Right kidney (tissue), 1 donor: ENCODE measurements at regions not wholly inside any gene's neighbourhood (a gene's known extent, or its start where the extent isn't known, plus 50 kb on each side); places are given as distances from the start of the nearest gene placed in this dataset.

Experiments used
- DNase-seq: peaks from one replicate; pipeline ENCODE4 v3.0.0-alpha.2; 2016

DNA sequence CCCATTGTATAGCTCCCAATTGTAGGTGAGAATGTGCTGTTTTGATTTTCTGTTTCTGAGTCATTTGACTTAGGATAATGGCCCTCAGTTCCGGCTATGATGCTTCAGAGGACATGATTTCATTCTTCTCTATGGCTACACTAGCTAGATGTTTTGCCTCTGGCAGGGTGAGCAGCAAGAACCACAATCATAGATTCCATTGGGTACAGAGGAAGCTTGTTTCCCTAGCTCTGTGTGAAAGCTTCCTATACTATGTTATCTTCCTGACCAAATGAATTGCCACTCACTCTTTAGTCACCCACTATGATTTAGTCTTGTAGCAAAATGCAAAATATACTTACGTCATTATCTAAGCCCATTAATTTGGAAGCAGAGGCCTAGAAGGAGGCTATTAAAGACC, 616.3 kb downstream of the PLA2G4A start:
- no peak for DNase-seq

- no peak for DNase-seq
Observed at GRCh38 chr1:187451238-187451637, 622.5 kb downstream of the PLA2G4A start.

DNA sequence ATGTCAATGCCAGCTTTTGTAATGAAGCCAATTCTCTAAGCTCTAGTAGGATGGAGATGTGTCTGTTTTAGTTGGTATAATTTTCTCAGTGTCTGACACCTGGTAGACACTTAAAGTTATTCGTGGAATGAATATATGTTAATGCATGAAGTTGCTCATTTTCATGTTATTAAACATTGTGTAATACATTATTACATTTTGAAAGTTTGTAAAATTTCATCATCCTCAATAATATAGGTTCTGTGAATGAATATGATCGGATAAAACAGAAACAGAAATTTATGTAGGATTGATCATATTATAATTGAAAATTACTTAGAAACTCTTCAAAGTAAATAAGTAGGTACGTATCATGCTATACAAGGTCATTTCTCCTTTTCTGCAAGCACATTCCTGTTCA, 625.3 kb downstream of the PLA2G4A start:
- DNase-seq, result no peak

DNA sequence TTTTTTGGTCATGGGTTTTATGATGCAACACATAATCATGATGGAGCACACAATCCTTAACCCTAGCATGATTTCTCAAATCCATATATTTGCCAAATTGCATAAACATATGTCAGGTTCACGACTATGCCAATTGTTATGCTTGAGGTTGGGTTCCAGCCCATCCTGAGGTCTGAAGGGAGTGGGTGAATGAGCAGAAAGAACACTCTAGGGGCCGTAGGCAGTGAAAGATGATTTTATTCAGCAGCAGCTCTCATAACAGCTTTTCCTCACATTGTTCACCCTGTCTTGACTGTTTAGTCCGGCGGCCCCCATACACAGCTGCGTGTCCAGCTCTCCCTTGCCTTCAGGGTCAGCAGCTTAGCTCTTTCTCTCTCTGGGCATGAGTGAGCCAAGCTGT, 627.7 kb downstream of the PLA2G4A start:
- no peak for DNase-seq

DNA sequence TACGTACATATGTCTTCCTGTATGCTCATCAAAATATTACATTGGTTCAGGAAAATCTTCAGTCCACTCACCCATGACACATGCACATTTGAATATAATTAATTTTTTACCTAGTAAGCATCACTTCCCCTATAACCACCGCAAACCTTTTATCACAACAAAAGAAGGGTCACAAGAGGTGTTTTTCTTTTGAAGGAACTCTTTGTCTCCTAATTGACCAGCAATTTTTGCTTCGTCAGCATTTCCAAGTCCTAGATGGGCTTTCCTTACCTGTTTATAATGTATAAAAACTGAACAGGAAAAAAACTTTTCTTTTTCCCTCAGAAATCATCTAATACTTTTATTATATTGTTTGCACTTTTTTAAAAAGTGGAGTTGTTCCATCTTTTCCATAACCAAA, 631.3 kb downstream of the PLA2G4A start:
- DNase-seq, result no peak

DNA sequence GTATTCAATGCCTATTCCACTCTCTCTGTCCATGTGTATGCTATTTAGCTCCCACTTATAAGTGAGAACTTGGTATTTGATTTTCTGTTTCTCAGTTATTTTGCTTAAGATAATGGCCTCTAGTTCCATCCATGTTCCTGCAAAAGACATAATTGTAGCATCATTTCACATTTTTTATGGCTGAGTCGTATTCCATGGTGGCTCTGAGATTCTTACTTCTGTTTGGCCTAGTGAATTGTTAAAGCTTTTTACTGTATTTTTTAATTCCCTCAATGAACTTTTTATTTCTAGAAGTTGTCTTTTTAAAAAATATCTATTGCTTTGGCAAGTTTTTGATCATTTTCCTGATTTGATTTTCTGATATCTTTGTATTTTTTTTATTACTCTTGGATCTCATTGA, 635.6 kb downstream of the PLA2G4A start:
- DNase-seq, result no peak

- DNase-seq, result no peak
Observed at GRCh38 chr1:187465441-187465840, 636.7 kb downstream of the PLA2G4A start.

- no peak for DNase-seq
Observed at GRCh38 chr1:187469836-187470235, 641.1 kb downstream of the PLA2G4A start.

DNA sequence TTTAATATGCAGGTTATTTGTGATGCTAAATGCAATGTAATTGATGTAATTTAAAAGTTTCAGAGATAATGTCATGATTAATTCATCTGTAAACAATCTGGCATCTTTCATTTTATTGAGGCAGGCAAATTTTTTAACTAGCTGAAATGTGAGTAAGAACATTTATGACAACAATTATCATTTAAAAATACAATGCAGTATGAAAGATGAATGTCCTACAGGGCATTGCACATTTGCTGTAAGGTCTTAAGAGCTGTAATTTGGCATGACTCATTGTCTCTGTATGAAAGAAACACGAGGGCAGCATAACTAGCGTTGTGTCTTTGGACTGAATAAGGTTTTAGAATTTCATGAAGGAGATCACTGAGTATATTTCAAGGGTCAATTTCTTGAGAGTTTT, 642.8 kb downstream of the PLA2G4A start:
- no peak for DNase-seq

GRCh38 chr1:187474336-187474735, 645.6 kb downstream of the PLA2G4A start:
- no peak for DNase-seq

DNA sequence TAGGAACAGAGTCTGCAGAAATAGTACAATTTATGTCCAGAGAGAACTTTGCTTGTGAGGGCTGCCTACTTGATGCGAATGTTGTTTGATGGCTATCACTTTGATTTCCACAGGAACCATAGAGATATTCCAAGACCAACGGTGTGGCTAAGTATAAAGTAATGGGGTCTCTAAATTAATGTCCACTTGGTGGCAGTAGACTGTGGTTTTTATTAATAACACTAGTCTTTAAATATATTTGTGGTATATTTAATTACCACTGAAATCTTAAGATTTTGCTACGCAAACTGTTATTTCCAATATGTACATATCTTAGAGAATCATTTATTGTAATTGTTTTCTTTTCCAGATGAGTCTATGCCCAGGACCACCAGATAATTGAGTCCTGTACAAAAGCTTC, 647.9 kb downstream of the PLA2G4A start:
- DNase-seq, result no peak

DNA sequence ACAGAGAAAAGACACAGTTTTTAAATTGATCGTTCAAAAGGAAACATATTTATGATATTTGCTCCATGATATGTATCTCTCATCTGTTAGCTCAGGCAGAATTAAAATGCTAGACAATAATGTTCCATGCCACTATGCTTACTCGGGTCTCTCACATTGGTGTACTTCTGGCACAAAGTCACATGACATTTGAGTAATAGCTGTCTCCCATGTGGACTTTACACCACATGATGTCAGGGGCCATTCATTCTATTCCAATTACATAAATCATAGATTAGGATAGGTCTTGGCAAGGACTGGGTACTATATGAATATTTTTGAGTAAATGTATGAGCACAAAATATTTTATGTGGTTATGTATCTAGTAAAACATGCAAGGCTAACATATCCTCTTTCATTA, 648.4 kb downstream of the PLA2G4A start:
- no peak for DNase-seq

GRCh38 chr1:187477535-187477934, 648.8 kb downstream of the PLA2G4A start:
- no peak for DNase-seq

- no peak for DNase-seq
Observed at GRCh38 chr1:187481581-187482148, 652.9 kb downstream of the PLA2G4A start.

DNA sequence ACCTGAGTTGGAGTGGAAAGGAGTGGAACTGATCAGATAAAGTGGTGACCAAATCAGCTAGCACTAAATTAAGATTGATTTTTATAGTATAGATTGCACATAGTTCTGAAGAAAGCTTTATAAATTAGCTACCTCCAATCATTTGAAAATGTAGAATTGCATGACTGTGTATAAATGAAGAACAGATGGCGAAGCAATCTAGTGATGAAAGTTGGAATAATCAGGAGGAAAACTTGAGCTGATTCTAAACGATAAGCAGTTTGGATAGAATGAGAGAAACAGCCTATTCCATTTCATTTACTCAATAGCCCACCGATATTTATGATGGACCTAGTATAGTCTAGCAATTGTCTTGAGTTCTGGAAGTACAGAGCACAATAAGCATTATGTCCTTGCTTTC, 661.5 kb downstream of the PLA2G4A start:
- no peak for DNase-seq

GRCh38 chr1:187491082-187491720, 662.5 kb downstream of the PLA2G4A start:
- DNase-seq, result no peak

DNA sequence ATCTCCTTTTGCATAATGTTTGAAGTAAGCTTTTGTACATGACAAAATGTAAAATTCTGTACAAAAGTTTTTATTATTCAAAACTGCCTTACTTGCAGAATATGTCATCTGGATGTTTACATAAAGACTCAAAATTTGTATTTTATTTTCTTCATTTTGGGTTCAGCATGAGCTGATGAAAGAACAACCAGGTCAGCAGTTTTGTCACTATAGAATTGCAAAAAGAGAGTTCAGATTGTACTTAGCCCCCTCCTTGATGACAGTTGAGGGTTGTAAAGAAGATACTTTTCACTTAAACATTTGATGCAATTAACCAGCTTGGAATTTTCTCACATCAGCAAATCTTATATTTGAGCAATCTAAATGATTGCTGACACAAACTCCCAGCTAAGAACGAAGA, 669.3 kb downstream of the PLA2G4A start:
- no peak for DNase-seq

GRCh38 chr1:187504779-187505178, 676.0 kb downstream of the PLA2G4A start:
- no peak for DNase-seq

DNA sequence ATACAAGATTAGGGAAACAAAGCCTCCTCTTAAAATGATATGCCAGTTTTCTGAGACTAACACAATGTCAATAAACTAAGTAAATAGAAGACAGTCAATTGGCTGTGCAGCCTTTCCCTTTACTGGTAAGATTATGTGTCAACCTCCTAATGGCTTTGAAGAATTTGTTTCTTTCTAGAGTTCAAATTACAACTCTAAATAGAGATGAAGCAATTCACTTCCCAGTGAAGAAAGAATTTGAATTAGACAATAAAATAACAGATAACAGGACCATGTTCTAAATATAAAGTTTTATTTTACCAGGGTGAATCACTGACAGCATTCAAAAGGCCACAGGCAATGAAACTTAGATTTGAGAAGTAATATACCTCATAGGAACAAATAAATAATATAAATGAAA, 680.3 kb downstream of the PLA2G4A start:
- DNase-seq, result no peak

DNA sequence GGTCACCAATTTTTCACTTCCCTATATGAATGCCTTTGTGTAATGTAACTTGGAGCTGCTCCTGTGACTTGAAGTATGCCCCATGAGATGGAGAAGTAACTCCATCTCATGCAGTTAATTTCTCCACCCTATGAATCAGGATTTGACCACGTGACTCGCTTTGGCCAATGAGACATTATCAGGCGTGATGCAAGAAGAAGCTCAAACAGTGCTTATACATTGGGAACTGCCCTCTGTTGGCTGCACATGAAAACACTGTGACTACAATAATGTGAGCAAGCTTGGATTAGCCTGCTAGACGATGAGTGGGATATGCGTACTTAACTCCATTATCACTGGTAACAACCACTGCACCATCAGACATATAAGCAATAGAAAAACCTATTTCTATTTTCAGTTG, 684.4 kb downstream of the PLA2G4A start:
- no peak for DNase-seq

DNA sequence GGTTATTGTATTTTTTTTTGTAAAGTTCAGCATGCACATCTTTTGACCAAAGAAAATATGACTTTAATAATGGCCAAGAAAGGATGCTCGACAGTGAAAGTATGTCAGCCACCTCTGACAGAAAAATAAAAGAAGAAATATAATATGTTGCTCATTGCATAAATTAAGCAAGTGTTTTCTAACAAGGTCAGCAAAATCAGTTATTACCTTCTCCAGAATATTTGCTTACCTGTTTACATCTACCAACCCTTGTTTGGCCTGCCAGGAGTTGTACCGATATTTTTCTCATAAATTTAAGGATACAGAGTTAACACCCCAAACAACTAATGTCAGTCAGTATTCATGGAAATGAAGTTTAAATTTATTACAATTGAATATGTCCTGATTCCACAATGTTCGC, 685.4 kb downstream of the PLA2G4A start:
- DNase-seq, result no peak

DNA sequence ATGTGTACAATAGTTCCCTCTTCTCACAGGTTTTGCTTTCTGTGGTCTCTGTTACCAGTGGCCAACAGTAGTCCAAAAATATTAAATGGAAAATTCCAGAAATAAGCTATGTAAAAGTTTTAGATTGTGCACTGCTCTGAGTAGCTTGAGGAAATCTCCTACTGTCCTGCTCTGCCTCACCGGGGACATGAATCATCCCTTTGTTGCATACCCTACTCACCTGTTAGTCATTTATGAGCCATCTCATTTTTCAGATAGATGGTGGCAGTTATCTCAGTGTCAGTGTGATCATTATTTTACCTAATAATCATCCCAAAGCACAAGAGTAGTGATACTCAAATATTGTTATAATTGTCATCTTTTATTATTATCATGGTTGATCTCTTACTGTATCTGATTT, 688.1 kb downstream of the PLA2G4A start:
- no peak for DNase-seq

DNA sequence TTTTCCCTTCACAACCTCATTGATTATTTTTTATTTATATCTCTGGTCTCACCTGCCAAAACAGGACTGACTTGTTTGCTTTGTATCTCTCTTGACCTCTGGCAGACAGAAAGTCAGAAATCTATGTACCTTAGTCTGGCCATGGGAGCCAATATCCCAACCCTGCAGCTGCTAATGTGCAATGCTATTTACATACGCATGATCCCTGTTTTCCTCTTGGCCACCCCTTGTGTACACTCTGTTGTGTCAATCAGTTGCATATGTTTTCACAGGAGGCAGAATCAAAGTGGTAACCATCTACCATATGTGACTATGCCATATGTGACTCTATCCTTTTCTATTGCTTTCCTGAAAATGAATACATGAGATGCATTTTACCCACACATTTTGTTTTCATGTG, 688.8 kb downstream of the PLA2G4A start:
- DNase-seq, result no peak

DNA sequence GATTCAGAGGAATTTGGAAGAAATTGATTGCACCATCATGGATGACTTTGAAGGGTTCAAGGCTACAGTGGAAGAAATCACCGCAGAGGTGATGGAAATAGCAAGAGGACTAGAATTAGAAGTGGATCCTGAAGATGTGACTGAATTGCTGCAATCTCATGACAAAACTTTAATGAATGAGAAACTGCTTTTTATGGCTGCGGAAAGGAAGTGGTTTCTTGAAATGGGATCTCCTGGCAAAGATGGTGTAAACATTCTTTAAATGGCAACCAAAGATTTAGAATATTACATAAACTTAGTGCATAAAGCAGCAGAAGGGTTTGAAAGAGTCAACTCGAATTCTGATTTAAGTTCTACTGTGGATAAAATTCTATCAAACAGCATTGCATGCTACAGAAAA, 698.6 kb downstream of the PLA2G4A start:
- no peak for DNase-seq

GRCh38 chr1:187537936-187538335, 709.2 kb downstream of the PLA2G4A start:
- no peak for DNase-seq
